CD4-positive, alpha-beta memory T cell (primary cell): ENCODE measurements at regions not wholly inside any gene's neighbourhood (a gene's known extent, or its start where the extent isn't known, plus 50 kb on each side); places are given as distances from the start of the nearest gene placed in this dataset.

Experiments
- CTCF ChIA-PET: fragments of 350-600 bp; sonication (Branson Sonifier 250); formaldehyde crosslinking; loops from one replicate; lab custom pipeline; 2021; ENCODE audit warnings: inconsistent platforms; ENCODE audit not compliant: partially characterized antibody; lab: Charles Lee
- POLR2A ChIA-PET: fragments of 350-600 bp; sonication (Branson Sonifier 250); formaldehyde crosslinking; loops from one replicate; lab custom pipeline; 2021; ENCODE audit not compliant: partially characterized antibody; lab: Charles Lee
- DNase-seq, 5 donors: peaks; one replicate each; pipeline versions ENCODE4 v3.0.0 to v3.0.0-alpha.2; 2020 to 2022; ENCODE audit warnings: mixed read lengths in 1 of 5
- H3K27ac ChIP-seq: one replicate; pipeline ENCODE4 v1.7.0; 2013; ENCODE audit warnings: low read depth, low read length
- H3K27me3 ChIP-seq: 2 replicates; pipeline ENCODE4 v1.7.0; 2013; ENCODE audit warnings: mild to moderate bottlenecking, low read length, moderate library complexity; ENCODE audit not compliant: insufficient read depth
- H3K36me3 ChIP-seq: 2 replicates; pipeline ENCODE4 v1.7.0; 2013; ENCODE audit warnings: mild to moderate bottlenecking, low read length, moderate library complexity; ENCODE audit not compliant: insufficient read depth
- H3K4me1 ChIP-seq: 2 replicates; pipeline ENCODE4 v1.7.0; 2013; ENCODE audit warnings: mild to moderate bottlenecking, low read length, moderate library complexity; ENCODE audit not compliant: insufficient read depth
- H3K4me3 ChIP-seq, 2 donors: one replicate each; pipeline ENCODE4 v1.7.0; 2013; ENCODE audit warnings: low read length in 2 of 2, mild to moderate bottlenecking in 1 of 2
- H3K9me3 ChIP-seq, 2 donors: one replicate each; pipeline ENCODE4 v1.7.0; 2013; ENCODE audit warnings: low read length in 2 of 2, control low read depth in 1 of 2; ENCODE audit not compliant: control insufficient read depth in 1 of 2
- H3K27ac Mint-ChIP-seq, 7 donors: one replicate each; pipeline ENCODE4 v1.8.0; 2020 to 2021; ENCODE audit warnings: mixed read lengths in 7 of 7, mild to moderate bottlenecking in 6 of 7, inconsistent platforms in 3 of 7, moderate library complexity in 3 of 7
- H3K27me3 Mint-ChIP-seq, 2 donors: one replicate each; pipeline ENCODE4 v1.8.0; 2020 to 2021; ENCODE audit warnings: mixed read lengths in 2 of 2
- H3K36me3 Mint-ChIP-seq, 2 donors: one replicate each; pipeline ENCODE4 v1.8.0; 2020 to 2021; ENCODE audit warnings: mixed read lengths in 2 of 2, inconsistent platforms in 1 of 2, mild to moderate bottlenecking in 1 of 2
- H3K4me1 Mint-ChIP-seq, 4 donors: one replicate each; pipeline ENCODE4 v1.8.0; 2020 to 2021; ENCODE audit warnings: mixed read lengths in 4 of 4, mild to moderate bottlenecking in 1 of 4
- H3K4me3 Mint-ChIP-seq, 8 donors: one replicate each; pipeline ENCODE4 v1.8.0; 2020 to 2021; ENCODE audit warnings: mixed read lengths in 8 of 8, mild to moderate bottlenecking in 7 of 8, moderate library complexity in 6 of 8, inconsistent platforms in 3 of 8
- H3K9me3 Mint-ChIP-seq, 8 donors: one replicate each; pipeline ENCODE4 v1.8.0; 2020 to 2021; ENCODE audit warnings: mixed read lengths in 8 of 8, mild to moderate bottlenecking in 5 of 8, inconsistent platforms in 3 of 8, moderate library complexity in 1 of 8
- intact Hi-C: fragments of 100-400 bp; cut with micrococcal nuclease; formaldehyde crosslinking; loops from one replicate; pipeline ENCODE4 v1.15.1; 2023

GRCh38 chr2:235328991-235329390, 164.9 kb upstream of the AGAP1 start:
- H3K36me3 ChIP-seq: no peaks in the 10 kb centered on the region
- Mint-ChIP-seq H3K27ac (no peak overlapping the region), H3K4me1 (no peaks in the 10 kb centered on the region), H3K27me3 (peaks cover 5 to 25% of the 10 kb centered on the region in 2 donors), H3K4me3 (no peak overlapping the region), H3K9me3 (peaks cover 0 to 3% (median 1%) of the 10 kb centered on the region in 8 donors), H3K36me3 (no peaks in the 10 kb centered on the region)
- no peaks in the 10 kb centered on the region for H3K27me3 ChIP-seq
- CTCF ChIA-PET: no interaction called here
- no peaks in the 10 kb centered on the region for H3K9me3 ChIP-seq
- intact Hi-C loops: no loop called here
- POLR2A ChIA-PET: no interaction called here
- no peak overlapping the region for H3K4me3 ChIP-seq
- H3K27ac ChIP-seq: no peak overlapping the region
- DNase-seq: no peak
- no peaks in the 10 kb centered on the region for H3K4me1 ChIP-seq

DNA sequence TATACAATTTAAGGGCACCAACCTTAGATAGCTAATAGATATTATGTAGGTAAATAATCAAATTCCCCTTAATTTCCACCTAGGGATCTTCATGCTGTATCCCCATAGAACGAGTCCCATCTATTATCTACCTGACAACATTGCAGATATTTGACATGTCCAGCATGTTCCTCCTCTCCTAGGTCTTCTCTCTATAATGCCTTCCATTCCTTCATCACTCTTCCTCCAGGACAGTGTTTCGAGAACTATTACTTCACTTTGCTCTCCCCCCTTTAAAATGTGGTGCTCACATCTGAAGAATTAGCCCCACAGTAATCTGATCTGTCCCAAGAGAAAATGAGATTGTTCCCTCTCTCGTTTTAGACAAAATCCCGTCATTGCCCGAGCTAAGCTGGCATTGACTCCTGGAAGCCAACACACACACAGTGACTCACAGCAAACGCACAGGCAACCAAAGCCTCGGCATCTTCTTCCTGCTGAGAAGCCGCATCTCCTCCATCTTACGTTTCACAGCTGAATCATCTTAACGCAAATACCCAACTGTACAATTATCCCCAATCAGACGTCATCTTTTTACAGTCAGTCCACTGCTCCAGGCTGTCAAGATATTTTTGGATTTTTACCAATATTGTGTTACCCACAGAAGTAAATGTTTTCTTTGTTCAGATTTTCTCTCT, 162.9 kb upstream of the AGAP1 start:
- Histone ChIP-seq H3K4me1 (no peaks in the 10 kb centered on the region), H3K4me3 (no peak overlapping the region), H3K9me3 (no peaks in the 10 kb centered on the region), H3K27ac (no peak overlapping the region), H3K36me3 (no peaks in the 10 kb centered on the region), H3K27me3 (no peaks in the 10 kb centered on the region)
- Mint-ChIP-seq H3K9me3 (peaks cover 0 to 3% (median 1%) of the 10 kb centered on the region in 8 donors), H3K4me1 (no peaks in the 10 kb centered on the region), H3K27me3 (peaks cover 2 to 29% of the 10 kb centered on the region in 2 donors), H3K4me3 (no peak overlapping the region), H3K36me3 (no peaks in the 10 kb centered on the region), H3K27ac (no peak overlapping the region)
- ChIA-PET POLR2A (no interaction called here), CTCF (no interaction called here)
- no peak for DNase-seq
- intact Hi-C loops: no loop called here

DNA sequence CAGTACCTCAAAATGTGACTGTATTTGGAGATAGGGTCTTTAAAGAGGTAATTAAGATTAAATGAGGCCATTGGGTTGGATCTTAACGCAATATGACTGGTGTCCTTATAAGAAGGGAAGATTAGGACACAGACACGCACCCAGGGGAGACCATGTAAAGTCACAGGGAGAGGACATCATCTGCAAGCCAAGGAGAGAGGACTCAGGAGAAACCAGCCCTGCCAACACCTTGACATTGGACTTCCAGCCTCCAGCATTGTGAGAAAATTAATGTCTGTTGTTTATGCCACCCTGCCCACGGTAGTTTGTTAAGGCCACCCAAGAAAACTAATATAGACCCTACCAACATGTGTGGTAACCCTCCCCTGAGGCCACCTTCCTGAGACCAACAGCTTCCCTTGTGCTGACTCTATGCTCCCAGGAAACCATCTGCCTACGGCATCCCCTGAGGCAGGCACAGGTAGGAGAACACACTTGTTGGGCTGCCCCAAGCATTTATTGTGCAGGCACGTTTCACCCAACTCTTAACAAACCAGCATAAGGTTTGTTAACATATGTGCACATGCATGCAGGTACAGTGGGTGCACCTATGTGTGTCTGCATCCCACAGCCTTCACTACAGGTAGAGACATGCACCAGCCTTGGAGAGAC, 161.5 kb upstream of the AGAP1 start:
- Histone ChIP-seq H3K9me3 (no peaks in the 10 kb centered on the region), H3K4me1 (no peaks in the 10 kb centered on the region), H3K27me3 (no peaks in the 10 kb centered on the region), H3K27ac (no peak overlapping the region), H3K36me3 (no peaks in the 10 kb centered on the region), H3K4me3 (no peak overlapping the region)
- no peak overlapping the region for H3K27ac Mint-ChIP-seq
- H3K27me3 Mint-ChIP-seq: peaks cover 2 to 26% of the 10 kb centered on the region in 2 donors
- POLR2A ChIA-PET: no interaction called here
- no peaks in the 10 kb centered on the region for H3K4me1 Mint-ChIP-seq
- no peak for DNase-seq
- H3K4me3 Mint-ChIP-seq: no peak overlapping the region
- intact Hi-C loops: no loop called here
- H3K36me3 Mint-ChIP-seq: no peaks in the 10 kb centered on the region
- peaks cover 0 to 5% (median 1%) of the 10 kb centered on the region in 8 donors for H3K9me3 Mint-ChIP-seq
- CTCF ChIA-PET: no interaction called here

- no peaks in the 10 kb centered on the region for H3K27me3 ChIP-seq
- Mint-ChIP-seq H3K27me3 (peaks cover 2 to 26% of the 10 kb centered on the region in 2 donors), H3K4me1 (no peaks in the 10 kb centered on the region), H3K27ac (no peak overlapping the region), H3K36me3 (no peaks in the 10 kb centered on the region), H3K9me3 (peaks cover 0 to 8% (median 2%) of the 10 kb centered on the region in 8 donors), H3K4me3 (no peak overlapping the region)
- H3K36me3 ChIP-seq: no peaks in the 10 kb centered on the region
- no peaks in the 10 kb centered on the region for H3K9me3 ChIP-seq
- intact Hi-C loops: no loop called here
- ChIA-PET POLR2A (no interaction called here), CTCF (no interaction called here)
- no peaks in the 10 kb centered on the region for H3K4me1 ChIP-seq
- H3K27ac ChIP-seq: no peak overlapping the region
- no peak overlapping the region for H3K4me3 ChIP-seq
- DNase-seq: no peak
These were observed 160.8 kb upstream of the AGAP1 start for GRCh38 chr2:235333076-235333475.

DNA sequence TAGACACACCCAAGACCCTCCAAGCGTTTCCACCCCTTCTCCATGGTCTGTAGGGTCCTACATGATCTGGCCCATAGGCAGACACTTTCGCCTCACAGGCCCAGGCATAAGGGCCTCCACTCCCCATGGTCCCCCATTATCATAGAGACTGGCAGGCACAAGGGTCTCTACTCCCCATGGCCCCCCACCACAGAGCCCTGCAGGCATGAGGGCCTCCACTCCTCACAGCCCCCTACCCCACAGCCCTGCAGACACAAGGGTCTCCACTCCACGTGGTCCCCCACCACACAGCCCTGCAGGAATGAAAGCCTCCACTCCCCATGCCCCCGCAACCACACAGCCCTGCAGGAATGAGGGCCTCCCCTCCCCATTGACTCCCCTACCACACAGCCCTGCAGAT, 159.7 kb upstream of the AGAP1 start:
- Histone ChIP-seq H3K27ac (no peak overlapping the region), H3K9me3 (no peaks in the 10 kb centered on the region), H3K4me3 (no peak overlapping the region), H3K27me3 (no peaks in the 10 kb centered on the region), H3K4me1 (no peaks in the 10 kb centered on the region), H3K36me3 (no peaks in the 10 kb centered on the region)
- no peak for DNase-seq
- Mint-ChIP-seq H3K4me1 (no peaks in the 10 kb centered on the region), H3K27me3 (peaks cover 2 to 26% of the 10 kb centered on the region in 2 donors), H3K9me3 (peaks cover 0 to 11% (median 5%) of the 10 kb centered on the region in 8 donors), H3K36me3 (no peaks in the 10 kb centered on the region), H3K27ac (no peak overlapping the region), H3K4me3 (peak overlapping the region in 1 of 8 donors; percentile 7)
- POLR2A ChIA-PET: no interaction called here
- intact Hi-C loops: no loop called here
- CTCF ChIA-PET: no interaction called here

DNA sequence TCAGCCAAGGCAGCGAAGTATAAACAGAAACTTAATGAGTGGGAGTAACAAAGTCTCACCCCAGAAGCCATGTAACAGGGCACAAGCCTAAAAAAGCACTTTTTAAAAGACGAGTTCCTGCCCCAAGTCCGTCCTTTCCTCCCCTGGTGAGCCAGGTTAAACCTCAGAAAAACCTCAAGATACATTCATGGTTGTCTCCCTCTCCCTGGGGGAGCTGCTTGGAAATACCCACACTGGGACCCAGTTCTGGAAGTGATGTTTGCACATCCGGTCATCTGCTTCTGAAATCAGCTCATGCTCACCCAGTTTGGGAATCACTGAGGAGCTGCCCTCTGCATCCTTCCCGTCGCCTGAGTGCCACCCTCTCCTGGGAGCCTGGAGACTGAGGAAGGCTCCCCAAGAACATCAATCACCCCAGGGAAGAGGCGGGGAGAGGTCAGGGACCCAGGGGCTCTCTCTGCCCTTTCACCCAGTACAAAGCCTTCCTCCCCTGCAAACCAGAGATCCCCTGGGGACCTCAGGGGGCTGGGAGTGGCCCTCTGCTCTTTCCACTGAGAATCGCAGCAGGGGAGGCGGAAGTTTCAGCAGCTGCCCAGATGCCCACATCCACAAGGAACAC, 150.6 kb upstream of the AGAP1 start:
- POLR2A ChIA-PET: no interaction called here
- no peaks in the 10 kb centered on the region for H3K9me3 ChIP-seq
- no peaks in the 10 kb centered on the region for H3K27me3 ChIP-seq
- no peaks in the 10 kb centered on the region for H3K4me1 ChIP-seq
- CTCF ChIA-PET: no interaction called here
- H3K4me3 ChIP-seq: no peak overlapping the region
- DNase-seq: no peak
- intact Hi-C loops: no loop called here
- Mint-ChIP-seq H3K9me3 (peaks cover 0 to 20% (median 3%) of the 10 kb centered on the region in 8 donors), H3K27me3 (peaks cover 0 to 12% of the 10 kb centered on the region in 2 donors), H3K27ac (no peak overlapping the region), H3K4me3 (no peak overlapping the region), H3K4me1 (no peaks in the 10 kb centered on the region), H3K36me3 (no peaks in the 10 kb centered on the region)
- H3K36me3 ChIP-seq: no peaks in the 10 kb centered on the region
- H3K27ac ChIP-seq: no peak overlapping the region

DNA sequence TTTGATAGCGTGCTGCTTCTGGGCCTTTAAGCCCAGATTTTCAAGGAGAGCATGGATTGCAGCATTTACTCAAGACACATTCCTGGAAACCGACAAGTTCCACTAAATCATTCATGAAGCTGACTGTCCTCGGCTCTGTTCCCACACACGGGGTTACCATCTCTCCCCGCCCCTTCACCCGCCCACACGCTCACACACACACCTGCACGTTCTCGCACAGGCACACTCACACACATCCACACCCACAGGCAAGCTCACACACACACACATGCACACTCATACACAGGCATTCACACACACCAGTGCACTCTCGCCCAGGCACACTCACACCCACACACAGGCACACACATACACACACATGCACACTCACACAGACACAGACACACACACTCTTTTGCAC, 150.0 kb upstream of the AGAP1 start:
- no peaks in the 10 kb centered on the region for H3K36me3 ChIP-seq
- no peaks in the 10 kb centered on the region for H3K36me3 Mint-ChIP-seq
- ChIA-PET CTCF (no interaction called here), POLR2A (no interaction called here)
- no peak overlapping the region for H3K4me3 Mint-ChIP-seq
- H3K4me1 Mint-ChIP-seq: no peaks in the 10 kb centered on the region
- no peaks in the 10 kb centered on the region for H3K9me3 ChIP-seq
- no peaks in the 10 kb centered on the region for H3K27me3 ChIP-seq
- H3K9me3 Mint-ChIP-seq: peaks cover 0 to 14% (median under 1%) of the 10 kb centered on the region in 8 donors
- H3K27me3 Mint-ChIP-seq: peaks cover 0 to 12% of the 10 kb centered on the region in 2 donors
- intact Hi-C loops: no loop called here
- no peak for DNase-seq
- no peak overlapping the region for H3K27ac Mint-ChIP-seq
- no peaks in the 10 kb centered on the region for H3K4me1 ChIP-seq
- no peak overlapping the region for H3K27ac ChIP-seq
- no peak overlapping the region for H3K4me3 ChIP-seq
